Cardiac fibroblast (primary cell): ENCODE measurements at regions not wholly inside any gene's neighbourhood (a gene's known extent, or its start where the extent isn't known, plus 50 kb on each side); places are given as distances from the start of the nearest gene placed in this dataset.
"Not testable (repeated sequence)": the region's sequence is repeated elsewhere in the genome, so short reads cannot be mapped to it uniquely, and the experiment has no call there.

Experiments
- DNase-seq, 2 donors: peaks; one replicate each; pipeline versions ENCODE4 v3.0.0 to v3.0.0-alpha.2; 2010; ENCODE audit warnings: low read depth in 2 of 2
- H3K4me3 ChIP-seq, 2 donors: replicated peaks in 1 of 2; 1 replicate in 1 of 2; 2 replicates in 1 of 2; pipeline ENCODE4 v1.5.1; 2011; ENCODE audit warnings: low read depth in 2 of 2, low read length in 2 of 2, mild to moderate bottlenecking in 2 of 2, moderate library complexity in 1 of 2
- CTCF ChIP-seq: IDR thresholded peaks from one replicate; pipeline ENCODE4 v1.5.1; 2011; ENCODE audit warnings: low read depth, mild to moderate bottlenecking, low read length, inconsistent platforms

GRCh38 chr2:195532255-195532627, 124.8 kb upstream of the SLC39A10 start:
- peak in 1 of 2 donors; percentile 30 for DNase-seq
- TF ChIP-seq CTCF: no peak
- no peak overlapping the region for H3K4me3 ChIP-seq

DNA sequence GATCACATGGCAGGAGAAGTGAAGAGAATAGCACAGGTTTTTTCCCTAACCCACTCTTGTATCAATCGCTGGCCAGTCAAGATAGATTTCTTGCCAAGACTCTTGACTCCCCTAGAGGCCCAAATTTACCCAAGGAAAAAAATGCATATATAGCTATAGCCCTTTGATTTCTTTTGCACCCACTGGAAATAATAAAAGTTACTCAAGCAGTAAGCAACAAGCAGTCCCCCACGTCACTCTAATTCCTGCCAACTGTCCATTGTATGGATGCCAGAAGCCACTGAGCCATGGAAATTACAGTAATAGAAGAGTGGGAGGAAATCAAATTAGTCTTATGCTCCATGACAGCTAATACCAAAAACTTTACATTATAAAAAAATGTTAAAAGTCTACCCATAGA, 125.3 kb upstream of the SLC39A10 start:
- peak; percentile 41 to 83 for DNase-seq
- TF ChIP-seq CTCF: no peak
- no peak overlapping the region for H3K4me3 ChIP-seq

GRCh38 chr2:195523242-195523641, 133.8 kb upstream of the SLC39A10 start:
- not testable (repeated sequence) for H3K4me3 ChIP-seq, DNase-seq

- TF ChIP-seq CTCF: no peak
- no peak overlapping the region for H3K4me3 ChIP-seq
- DNase-seq: no peak
Observed at GRCh38 chr2:195521589-195521988, 135.4 kb upstream of the SLC39A10 start.

DNA sequence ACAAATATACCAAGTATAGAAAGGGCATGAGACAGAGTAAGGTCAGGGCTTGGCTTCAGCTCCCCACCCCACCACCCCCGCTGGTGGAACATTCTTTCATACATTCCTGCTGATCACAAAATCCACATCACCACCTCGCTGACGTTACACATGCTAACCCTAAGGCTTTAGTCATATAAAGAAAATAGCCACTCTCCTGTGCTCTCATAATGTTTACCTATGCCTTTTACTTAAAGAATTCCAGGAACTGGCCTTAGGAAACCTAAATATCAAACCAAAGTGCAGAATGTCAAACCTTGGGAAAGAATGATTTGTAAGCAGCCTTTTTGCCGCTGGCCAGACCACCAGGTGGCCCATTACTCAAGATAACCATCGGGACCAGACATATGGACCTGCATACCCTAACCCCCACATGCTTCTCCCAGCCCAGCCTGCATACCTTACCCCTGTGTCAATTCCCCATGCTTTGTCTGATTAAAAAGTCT, 136.3 kb upstream of the SLC39A10 start:
- H3K4me3 ChIP-seq: no peak overlapping the region
- TF ChIP-seq CTCF: no peak
- DNase-seq: peak; percentile 87 to 98

GRCh38 chr2:195515551-195515950, 141.5 kb upstream of the SLC39A10 start:
- TF ChIP-seq CTCF: no peak
- H3K4me3 ChIP-seq: no peak overlapping the region
- DNase-seq: no peak

- TF ChIP-seq CTCF: no peak
- DNase-seq: peak in 1 of 2 donors; percentile 9
- no peak overlapping the region for H3K4me3 ChIP-seq
Observed at GRCh38 chr2:195514365-195514764, 142.7 kb upstream of the SLC39A10 start.
